HK-2 (cell line): ENCODE measurements at regions not wholly inside any gene's neighbourhood (a gene's known extent, or its start where the extent isn't known, plus 50 kb on each side); places are given as distances from the start of the nearest gene placed in this dataset.

Experiments used
- DNase-seq: peaks from one replicate; pipeline ENCODE4 v3.0.0-alpha.2; 2018; ENCODE audit not compliant: unreplicated experiment

DNA sequence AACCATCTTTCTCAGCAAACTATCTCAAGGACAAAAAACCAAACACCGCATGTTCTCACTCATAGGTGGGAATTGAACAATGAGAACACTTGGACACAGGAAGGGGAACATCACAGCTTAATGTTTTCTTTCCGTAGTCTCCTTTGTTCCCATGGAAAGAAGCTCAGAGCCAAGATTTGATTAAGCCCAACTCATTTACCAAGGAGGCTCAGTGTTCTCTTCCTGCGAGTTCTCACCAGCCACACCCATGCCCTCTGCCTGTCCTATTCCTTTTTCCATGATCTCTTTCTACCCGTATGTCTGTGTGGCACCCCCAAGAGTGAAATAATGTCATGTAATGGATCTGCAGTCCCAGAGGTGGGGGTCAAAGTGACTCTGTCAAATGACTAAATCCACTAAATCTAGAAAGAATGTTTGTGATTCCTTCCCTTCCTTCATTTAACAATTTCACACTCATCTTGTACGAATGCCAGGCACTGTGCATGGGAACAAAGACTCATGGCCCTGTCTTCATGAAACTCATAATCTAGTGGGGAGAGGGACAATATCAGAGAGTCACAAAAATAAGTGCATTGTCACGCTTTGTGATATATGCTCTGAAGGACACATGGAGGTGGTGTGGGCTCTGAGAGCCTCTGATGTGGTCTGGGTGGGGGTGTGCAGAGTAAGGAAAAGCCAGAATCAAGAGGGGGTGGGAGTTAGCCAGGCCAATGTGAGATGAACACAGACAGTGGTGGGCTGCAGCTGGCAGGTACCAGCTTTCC, 292.1 kb downstream of the CDC5L start:
- no peak for DNase-seq

DNA sequence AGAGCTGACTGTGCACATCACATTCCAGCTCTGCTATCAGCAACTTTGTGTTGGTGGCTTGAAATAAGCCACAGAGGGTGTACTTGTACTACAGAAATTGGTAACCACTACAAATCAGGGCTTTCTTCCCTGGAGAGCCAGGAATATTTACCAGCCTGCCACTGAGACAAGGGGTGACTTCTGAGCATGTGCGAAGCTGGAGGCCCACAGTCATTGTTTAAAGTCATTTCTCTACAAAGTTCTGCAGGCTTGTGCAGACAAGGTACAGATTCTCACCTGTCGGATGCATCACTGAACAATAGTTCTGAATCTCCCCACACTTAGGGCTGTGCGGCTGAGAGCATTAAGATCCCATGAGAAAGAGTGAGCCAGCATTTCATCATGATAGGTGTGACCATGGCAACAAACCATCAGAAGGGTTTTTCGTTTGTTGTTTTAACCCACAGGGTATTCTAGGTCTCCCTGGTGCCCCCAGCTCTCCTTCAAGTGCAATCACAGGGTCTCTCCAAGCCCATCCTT, 292.8 kb downstream of the CDC5L start:
- no peak for DNase-seq

DNA sequence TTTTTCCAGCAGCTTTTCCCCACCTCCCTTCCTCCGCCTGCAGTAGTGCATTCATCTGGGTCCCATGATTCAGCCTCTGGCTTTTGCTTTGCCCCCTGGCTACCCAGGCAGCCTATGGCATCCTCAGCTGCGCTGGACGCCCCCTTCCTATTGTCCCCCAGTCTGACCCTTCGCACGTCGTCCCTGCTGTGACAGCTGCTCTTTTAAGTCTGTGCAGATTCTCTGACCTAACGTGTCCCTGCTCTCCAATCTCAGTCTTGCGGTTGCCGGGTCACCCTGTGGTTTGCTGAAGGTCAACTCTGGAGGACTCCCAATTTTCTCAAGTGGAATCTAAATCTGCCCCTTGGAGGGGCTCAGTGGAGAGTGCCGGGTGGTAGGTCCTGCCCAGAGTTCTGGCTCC, 294.3 kb downstream of the CDC5L start:
- DNase-seq = no peak

DNA sequence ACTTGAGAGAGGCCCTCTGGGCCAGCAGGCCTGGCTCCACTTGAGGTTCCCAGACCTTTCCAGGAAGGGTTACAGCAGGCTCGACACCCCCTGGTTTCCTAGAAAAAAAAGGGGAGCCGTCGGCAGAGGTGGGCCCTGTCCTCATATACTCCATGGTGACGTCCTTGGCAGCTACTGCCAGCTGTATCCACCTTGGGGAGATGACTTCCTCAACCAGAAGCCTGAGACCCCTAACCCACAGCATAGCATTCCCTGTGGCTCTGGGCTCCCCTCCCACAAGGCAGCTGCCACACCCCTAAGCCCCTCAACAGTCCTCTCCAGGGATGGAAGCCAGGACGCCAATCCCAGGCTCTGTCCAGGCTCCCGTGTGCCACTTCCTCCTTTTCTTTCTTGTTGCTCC, 294.8 kb downstream of the CDC5L start:
- DNase-seq = no peak

DNA sequence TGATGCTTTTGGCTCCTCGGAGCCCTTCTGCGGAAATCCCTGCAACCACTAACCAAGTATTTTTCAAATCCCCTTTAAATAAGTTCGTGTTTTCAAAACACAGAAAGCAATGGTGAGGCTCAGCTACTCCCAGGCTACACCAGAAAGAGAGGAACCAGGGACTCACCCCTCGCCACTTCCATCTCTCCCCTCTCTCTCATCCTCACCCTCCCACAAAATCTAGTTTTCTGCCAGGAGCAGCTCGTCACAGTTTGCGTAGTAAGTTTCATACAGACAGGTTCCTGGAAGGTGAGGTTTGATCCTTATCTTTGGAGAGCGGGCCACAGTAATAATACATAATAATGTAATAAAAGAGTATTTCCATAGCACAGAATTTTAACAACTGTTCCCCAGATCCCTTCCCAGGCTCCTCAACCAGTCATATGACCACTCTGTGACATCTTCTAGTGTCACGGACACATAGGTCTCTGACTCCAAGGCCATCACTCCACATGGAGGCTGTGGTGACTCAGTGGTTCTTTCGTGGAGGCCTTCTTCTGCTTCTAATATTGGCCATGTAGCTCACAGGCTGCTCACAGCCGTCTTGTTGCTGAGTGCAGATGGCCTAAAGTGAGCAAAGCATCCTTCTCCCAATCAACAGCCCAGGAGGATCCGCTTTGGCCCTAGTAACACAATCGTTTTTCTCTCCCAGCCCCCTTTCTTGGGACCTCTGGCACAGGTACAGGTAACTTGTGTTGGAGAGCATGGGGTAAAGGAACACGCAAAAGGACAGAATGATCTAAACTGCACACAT, 295.7 kb downstream of the CDC5L start:
- DNase-seq = no peak

DNA sequence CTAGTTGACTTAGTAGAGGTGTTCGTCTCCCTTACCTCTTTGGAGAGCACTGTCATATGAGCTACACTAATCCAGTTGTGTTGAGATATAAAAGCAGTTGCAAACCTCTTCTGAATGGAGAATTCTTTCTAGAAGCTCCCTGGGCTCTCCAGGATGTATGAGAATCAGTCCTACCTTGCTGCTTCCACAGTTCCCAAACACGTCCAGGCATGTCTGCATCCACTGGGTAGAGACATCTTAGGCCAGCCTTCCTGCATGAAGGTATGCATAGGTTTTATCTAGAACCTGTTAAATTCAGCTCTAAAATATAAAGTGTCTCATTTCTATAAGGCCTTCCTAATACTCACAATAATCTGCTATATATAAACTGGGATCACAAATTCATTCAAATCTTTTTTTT, 297.7 kb downstream of the CDC5L start:
- no peak for DNase-seq

DNA sequence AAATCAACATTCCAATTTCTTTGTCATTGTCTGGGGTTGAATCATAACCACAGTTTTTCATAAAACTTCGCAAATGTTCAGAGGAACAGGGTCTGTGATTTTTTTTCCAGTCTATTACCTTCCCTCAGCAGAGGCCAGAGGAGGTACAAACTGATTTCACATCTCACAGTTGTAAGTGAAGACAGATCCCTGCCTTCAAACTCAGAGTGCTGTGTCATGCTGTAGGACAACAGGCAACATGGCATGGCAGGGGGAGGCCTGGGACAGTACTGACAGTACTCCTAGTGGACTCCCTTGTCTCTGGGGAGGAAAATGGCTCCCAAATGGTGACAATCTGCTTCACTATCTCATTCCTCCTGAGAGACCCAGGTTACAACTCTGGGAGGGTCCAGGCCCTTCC, 308.6 kb downstream of the CDC5L start:
- no peak for DNase-seq

DNA sequence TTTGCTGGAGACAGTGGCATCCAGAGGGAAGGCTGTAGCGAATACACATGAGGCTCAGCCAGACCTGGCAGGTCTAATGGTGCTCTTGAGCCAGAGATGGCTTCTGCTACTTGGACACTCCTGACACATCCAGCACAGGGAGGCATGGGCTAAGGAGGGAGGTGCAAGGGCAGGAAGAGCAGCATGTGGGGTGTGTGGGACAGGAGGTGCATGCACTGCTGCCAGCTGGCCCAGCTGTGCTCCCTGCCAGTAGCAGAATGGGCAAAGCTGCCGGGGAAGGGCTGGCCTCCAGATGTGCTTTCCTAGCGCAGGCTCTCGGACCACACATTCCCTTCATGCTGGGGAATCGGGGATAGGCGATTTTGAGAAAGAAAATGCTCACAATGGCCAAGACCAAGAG, 309.2 kb downstream of the CDC5L start:
- no peak for DNase-seq

DNA sequence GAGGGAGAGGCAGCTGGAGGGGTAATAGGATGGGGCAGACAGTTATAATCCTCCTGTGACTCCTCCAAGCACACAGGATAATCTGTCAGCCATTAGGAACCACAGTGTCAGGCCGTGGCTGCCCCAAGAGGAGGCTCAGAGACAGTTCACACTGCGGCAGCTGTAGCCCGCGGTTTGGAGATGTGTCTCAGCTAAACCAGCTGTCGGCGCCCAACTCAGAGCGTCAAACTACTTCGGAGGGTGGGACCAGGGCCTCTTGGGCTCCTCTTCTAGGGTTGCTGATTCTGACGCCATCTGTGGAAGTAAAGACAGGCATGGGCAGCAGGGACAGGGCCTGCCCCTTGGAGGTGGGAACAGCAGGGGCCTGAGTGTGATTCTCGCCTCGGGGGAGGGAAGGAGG, 309.8 kb downstream of the CDC5L start:
- no peak for DNase-seq

DNA sequence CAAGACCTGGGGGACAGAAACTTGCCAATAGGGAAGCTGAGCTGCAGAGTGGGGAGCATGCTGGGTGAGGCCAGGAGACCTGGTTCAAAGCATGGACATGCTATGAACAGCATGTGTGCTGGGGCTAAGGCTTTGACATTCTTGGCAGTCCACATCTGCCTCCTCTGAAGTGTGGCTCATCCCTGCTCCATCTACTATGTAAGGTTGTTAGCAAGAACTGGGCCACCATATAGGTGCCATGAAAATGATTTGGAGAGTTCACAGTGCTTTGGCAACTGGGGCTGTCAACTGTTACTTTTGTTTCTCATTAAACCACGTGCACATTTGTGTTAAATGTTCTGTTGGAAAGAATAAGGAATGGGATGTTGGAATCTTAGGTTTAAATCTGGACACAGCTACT, 311.1 kb downstream of the CDC5L start:
- DNase-seq = no peak

DNA sequence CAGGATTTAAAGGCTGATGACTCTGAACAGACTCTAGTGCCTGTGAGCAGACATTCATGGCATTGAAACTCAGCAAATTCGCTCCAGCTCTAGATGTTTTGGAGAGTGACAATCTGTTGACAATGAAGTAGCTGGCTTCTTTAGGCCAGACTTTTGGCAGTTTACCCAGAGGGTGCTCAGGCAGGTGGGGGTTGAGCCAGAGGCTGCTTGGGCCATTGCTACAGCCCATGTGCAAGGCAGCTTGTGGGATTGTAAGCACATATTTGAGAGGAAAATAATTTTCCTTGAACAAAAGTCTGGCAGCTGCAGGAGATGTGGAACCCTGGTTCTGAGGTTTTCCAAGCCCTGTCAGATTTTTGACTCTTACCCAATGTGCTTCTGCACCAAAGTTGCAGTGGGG, 311.6 kb downstream of the CDC5L start:
- DNase-seq = no peak

DNA sequence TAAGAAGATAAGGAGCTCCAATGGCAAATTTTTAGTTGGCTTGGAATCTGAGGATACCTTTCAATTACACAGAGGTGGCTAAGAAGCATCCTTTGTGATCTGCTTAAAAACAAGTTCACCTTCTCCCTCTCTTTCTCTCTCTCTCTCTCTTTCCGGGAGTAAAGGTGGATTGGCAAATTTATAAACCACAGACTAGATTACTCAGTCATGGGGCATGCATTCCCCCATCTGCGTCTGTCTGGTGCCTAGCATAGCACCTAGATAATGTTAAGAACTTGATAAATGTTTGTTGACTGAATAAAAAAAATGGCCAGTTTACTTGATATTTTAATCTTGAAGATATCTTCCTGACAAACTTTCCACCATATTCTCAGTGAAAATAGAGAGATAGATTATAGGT, 312.3 kb downstream of the CDC5L start:
- DNase-seq = no peak

DNA sequence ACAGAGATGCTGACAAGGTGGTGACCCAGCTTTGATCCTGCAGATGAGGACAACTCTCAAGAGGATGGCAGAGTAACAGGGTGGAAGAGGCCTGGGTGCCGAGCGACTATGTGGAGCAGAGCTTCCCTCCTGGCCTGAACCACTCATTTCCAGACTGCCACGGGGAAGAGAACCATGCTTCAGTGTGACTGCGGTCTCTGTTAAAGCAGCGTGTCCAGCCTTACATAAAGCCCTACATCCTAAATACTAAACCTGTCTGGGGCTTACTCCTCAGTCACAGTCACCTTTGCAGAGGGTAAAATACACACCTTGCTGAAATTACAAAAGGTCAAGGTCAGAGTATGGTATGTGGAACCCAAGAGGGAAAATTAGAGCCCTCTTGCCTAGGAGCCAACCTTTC, 312.9 kb downstream of the CDC5L start:
- DNase-seq = no peak

DNA sequence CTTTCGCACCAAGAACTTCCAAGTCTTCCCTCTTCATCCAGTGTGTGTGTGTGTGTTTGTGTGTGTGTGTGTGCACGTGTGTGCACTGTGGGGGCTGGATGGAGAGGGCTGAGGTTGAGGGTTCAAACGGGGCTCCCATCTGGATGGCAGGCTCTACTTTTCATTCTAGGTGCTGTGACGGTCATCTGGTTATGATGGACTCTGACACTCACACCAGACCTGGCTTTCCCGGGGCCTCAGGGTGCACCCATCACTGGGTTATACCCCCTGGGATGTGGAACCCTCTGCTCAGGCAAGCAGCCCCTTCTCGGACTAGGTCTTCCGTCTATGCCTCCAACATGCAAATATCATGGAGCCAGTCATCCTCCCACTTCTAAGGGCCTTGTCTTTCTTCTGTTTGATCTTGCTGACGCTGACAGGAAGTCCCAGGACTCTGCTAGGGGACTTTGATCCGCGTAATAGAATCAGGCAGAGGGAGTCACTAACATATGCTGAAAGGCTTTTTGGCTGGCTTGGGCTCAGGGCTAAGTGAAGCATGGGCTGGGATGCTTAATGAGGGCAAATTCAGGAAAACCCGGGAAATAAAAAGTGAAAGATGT, 313.6 kb downstream of the CDC5L start:
- DNase-seq = no peak

DNA sequence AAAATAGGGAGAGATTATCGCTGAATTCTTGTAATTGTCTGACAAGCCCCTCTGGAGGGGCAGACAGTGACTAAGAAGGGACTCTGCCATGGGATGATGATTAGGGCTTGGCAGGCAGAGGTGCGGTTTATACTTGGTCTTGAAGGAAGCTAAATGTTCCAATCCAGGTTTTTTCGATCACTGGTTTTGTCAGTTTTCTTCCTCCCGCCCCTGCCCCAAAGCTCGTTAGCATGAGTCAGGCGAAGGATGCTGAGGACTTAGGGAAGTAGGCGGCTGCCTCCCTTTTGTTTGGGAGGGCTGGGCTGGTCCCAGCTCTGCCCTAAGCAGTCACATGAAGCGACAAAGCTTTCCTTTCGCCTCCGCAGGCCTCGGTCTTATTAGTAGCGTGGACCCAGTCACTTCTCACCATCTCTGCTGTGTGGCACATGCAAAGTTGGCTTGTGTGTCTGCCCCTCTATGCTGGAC, 314.2 kb downstream of the CDC5L start:
- no peak for DNase-seq

DNA sequence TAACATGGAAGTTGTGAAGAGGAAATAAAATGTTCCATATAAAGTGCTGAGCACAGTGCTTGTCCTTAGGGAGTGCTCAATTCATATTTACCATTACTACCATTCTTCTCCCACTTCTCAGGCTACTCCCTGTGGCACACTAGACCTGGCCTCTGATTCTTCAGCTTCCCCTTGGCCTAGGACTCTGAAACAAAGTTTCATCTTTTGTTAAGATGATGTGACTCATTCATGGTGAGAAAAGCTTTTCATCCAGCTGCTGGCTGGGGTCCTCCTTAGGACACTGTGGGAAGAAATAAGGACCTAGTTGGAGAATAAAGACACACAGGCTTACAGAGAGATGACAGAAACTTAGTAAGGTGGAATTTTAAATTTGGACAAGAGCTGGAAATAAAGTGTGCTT, 314.8 kb downstream of the CDC5L start:
- DNase-seq = no peak

DNA sequence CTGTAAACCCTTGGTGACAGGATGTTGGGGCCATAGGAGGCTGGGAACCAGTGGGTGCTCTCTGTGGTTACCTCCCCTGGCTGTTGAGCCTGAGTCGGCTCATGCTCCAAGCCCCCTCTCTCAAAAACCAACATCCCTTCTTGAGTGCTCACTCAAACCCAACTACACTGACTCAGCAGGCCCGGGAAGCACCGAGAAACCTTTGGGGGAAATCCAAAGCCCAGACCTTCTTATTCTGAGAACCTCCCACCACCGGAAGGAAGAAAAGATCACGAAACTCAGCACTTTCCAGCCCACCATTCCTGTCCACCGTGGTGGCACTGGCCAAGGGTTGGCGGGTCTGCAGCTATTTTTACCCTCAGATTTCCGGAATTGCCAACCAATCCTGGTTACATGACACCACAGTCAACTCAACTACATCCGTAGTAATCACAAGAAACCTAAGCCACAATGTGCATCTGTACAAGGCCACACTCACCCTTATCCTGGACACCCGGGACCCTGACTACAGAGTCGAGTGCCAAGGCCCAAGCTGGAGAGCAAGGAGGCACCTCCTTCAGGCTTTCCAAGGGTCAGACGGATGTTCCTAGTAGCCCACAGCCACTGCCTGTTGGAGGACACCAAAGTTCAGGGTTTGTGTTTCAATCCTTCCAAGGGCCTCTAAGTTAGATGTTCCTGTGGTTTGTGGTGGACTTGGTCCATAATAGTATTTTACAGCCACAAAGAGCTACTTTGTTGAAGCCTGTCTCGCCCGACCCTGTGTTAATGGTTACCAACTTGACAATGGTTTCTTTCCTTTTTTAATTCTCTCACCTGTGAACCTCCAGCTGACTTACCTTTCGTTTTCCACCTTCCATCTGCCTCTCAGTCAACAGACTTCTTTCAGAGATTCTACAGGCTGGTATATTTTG, 317.0 kb downstream of the CDC5L start:
- no peak for DNase-seq

DNA sequence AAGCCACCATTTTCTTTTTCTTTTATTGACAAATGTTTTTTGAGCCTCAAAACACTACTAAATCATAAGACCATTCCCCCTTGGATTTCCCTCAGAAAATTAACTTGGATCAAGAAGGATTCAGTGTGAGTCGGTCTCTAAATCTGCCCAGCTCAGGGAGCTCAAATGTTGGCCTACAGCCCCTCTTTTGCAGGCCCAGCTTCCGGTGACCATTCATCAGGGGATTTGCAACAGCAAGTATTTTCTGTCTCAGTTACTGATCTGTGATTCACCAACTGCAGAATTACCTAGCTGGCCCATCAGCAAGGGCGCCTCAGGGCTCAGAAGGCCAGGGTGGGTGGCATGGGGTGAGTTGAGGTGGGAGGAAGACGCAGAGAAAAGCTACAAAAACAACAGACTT, 318.1 kb downstream of the CDC5L start:
- DNase-seq = no peak

DNA sequence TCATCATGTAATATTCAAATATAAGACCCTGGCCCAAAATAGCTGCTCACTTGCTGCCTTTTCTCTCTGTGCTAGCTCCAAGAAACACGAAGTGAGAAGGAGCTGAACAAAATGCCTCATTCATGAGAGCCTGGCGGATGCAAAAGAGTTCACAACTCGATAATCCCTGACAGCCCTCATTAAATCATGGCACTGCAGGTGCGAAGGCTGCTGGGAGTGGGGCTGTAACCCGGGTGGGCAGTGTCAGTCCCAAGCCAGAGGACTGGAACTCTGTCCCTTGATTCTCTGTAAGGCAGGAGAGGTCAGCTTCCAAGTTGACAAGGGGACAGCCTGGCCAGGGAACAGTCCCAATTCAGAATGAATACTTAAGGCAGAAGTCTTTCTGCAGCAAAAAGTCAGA, 318.5 kb downstream of the CDC5L start:
- DNase-seq = no peak

DNA sequence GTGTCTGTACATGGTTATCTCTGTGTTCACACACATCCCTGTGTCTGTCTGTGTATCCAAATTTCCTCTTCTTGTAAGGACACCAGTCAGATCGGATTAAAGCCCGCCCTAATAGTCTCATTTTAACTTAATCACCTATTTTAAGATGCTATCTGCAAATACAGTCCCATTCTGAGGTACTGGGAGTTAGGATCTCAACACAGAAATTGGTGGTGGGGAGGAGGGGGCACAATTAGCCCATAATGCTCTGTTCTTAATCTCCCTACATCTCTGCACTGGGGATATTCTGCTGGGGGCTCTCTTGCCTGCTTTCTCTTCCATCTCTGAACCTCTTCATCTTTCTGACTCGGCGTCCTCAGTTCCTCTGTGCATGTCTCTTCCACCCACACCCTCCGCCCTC, 320.7 kb downstream of the CDC5L start:
- no peak for DNase-seq

DNA sequence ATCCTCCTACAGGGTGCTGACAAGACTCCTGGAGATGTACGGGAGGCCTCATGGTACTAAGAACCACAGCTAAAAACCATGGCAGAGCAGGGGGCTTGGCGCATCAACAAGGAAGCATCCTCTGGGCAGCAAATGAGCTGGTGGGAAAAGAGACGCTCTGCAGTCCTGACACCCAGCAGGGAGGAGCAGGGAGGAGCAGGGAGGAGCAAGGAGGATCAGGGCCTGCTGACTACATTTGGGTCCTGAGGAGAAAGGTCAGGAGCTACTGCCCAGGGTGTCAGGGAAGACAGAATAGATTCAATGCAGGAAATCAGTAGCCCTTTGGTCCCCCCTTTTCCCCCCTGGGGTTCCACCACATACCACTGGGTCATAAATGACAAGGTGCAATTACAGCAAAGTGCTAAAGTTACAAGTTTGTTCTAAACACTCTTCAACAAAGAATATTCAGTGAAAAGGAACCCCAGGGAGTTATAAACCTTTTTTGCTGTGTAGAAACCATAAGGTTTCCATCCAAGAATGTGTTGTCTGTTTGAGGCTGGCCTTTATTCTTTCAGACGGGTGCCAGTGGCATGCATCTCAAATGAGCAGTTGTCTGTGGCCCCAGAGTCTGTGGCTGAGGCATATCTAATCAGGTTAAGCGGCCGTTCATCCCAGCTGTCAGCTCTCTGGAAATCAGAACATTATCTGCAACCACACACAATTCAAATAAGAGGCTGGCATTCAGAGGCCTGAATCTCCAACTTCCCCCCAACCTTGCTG, 325.0 kb downstream of the CDC5L start:
- DNase-seq = no peak
